B cell (primary cell): ENCODE measurements at regions not wholly inside any gene's neighbourhood (a gene's known extent, or its start where the extent isn't known, plus 50 kb on each side); places are given as distances from the start of the nearest gene placed in this dataset.

Experiments used
- CTCF ChIP-seq: fragments of 200-600 bp; IDR thresholded peaks from one replicate; pipeline ENCODE4 v1.8.0; 2022; ENCODE audit warnings: antibody characterized with exemption, mild to moderate bottlenecking
- EZH2 ChIP-seq: IDR thresholded peaks from 2 replicates; pipeline ENCODE4 v1.6.1; 2012; ENCODE audit warnings: borderline replicate concordance, low read depth, mild to moderate bottlenecking, moderate library complexity, low read length; ENCODE audit not compliant: insufficient read depth, poor library complexity, severe bottlenecking

- TF ChIP-seq CTCF (no peak), EZH2 (no peak)
Measured at GRCh38 chr1:227472772-227473171, 90.6 kb upstream of the ZNF678 start.
